Cerebellar cortex (tissue), 1 donor: ENCODE measurements at regions not wholly inside any gene's neighbourhood (a gene's known extent, or its start where the extent isn't known, plus 50 kb on each side); places are given as distances from the start of the nearest gene placed in this dataset.
A peak's percentile ranks its signal among the peaks of the same experiment; 100 is the strongest.

Experiments
- DNase-seq: peaks from one replicate; pipeline ENCODE4 v3.0.0-alpha.2; 2015; ENCODE audit warnings: low spot score

- no peak for DNase-seq
Observed at GRCh38 chrX:39639871-39640270, 457.9 kb downstream of the BCOR start.

DNA sequence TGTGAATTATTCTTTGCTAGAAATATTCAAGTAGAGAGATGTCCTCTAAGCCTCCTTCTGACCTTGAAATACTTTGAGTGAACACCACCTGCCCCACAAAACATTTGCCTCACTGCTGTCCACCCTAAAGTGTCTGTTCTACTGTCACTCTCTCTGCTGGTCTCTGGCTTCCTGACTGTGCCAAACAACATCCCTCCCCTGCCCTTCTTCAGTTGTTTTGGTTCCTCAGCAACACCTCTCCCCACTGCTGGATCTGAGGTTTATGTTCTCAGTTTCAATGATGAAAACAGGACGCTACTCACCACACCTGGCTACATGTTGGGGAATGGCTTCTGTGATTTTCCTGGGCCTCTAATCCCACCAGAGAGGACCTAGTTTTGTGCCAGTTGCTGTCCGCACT is 456.9 kb downstream of the BCOR start:
- no peak for DNase-seq

GRCh38 chrX:39642071-39642470 is 455.7 kb downstream of the BCOR start:
- DNase-seq: no peak

DNA sequence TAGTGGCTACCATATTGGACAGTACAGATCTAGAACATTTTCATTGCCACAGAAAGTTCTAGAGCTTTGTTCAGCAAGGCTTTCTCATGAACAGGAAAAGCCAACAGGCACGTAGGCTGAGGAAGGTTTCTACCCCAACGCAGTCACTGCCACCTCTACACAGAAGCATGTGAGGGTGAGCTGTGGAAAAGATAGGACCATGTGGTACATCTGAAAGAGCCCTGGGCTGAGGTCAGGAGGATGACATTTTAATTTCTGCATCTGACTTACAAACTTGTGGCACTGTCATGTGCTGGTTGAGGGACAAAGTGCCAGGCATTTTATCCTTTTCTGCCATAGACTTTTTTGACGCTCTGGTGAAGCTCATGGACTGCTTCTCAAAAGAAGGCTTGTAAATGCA is 454.2 kb downstream of the BCOR start:
- no peak for DNase-seq

DNA sequence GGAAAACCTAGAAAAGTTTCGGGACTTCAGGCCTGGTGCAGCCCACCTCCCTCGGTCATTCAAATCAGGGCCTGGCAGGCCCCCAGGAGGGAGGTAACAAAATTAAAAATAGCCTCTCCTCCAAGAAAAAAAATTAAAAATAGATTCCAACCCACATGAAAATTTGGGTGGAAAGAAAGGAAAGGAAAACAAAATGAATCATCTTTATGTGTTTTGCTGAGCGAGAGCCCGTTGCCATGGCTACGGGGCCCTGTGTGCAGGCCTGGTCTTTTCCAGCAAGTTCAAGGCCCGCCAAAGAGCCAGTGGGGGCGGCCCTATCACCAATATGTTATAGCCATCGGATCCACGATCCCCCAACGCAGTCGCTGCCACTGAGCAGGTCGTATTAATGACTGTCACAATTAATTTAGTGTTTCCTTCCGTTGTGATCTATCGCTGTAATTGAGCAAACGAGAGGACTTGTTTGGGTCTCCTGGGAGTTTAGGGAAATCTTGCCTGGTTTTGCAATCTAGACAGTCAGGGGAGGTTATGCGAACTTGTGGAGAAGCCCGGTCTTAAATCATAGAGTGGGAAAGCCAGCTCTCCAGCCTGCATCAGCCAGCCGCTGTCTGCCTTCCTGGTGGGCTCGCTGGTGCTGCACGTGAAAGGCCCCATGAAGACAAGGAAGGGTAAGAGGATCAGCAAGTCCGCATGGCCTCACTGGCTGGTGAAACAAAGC is 452.4 kb downstream of the BCOR start:
- no peak for DNase-seq

DNA sequence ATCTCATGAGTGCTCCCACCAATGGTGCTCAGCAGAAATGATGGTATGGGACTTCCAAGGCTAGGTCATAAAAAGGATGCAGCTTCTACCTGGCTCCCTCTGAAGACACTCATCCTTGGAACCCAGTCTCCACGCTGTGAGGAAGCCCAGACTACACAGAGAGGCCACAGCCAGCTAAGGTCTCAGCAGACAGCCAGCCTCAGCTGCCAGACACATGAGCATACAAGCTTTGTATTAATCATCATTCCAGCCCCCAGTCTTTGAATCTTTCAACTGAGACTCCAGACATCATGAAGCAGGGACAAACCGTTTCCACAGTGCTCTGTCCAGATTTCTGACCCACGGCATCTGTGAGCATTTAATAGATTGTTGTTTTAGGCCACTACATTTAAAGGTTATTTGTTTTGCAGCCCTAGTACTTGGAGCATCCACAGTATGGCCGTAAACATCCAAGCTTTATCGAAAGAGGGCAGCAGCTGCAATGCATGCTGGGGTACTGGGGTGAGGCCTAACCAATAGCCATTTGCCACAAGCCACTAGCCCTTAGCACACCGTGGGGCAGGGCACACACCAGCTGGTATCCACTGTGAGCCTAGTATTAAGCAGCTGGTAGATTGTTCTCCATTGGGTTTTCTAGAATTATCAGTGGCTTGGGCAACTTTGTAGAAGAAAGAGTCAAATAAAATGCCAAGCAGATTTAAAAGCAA is 449.1 kb downstream of the BCOR start:
- DNase-seq: no peak

- no peak for DNase-seq
Observed at GRCh38 chrX:39650768-39651347, 446.9 kb downstream of the BCOR start.

DNA sequence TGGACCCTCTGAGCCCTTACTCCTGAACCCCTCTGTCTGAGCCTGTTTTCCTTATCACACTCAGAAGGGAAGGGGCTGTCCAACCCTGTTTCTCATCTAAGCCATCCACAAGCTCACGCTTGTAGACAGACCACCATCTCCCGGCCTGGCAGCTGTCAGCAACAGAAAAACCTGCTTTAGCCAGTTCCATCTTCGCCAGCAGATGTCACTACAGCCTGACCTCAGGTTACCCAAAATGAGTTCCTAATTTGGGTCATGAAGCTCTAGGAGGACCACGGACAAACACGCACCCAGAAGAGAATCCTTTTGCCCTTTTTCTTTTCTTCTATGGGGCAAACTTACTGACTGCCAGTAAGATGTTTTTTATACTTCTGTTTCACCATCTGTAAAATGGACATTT is 445.4 kb downstream of the BCOR start:
- peak; percentile 12 for DNase-seq

DNA sequence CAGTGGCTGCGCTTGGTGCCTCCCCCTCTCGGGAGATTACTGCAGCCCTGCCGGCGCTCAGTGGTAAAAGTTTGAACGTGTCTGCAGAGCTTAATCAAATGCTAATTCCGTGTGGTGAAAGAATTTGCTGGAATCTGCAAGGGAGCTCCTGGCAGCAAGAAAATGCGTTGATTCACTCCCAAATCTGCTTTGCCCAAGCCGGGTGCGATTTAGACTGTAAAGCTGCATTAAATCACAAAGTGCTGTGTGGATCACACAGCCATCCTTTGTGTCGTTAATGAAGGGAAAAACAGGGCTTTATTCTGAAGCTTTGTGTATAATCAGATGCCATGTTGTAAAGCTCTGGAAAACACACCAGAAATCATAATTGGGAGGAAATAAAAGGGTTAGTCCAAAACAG is 444.1 kb downstream of the BCOR start:
- peak; percentile 0 for DNase-seq

DNA sequence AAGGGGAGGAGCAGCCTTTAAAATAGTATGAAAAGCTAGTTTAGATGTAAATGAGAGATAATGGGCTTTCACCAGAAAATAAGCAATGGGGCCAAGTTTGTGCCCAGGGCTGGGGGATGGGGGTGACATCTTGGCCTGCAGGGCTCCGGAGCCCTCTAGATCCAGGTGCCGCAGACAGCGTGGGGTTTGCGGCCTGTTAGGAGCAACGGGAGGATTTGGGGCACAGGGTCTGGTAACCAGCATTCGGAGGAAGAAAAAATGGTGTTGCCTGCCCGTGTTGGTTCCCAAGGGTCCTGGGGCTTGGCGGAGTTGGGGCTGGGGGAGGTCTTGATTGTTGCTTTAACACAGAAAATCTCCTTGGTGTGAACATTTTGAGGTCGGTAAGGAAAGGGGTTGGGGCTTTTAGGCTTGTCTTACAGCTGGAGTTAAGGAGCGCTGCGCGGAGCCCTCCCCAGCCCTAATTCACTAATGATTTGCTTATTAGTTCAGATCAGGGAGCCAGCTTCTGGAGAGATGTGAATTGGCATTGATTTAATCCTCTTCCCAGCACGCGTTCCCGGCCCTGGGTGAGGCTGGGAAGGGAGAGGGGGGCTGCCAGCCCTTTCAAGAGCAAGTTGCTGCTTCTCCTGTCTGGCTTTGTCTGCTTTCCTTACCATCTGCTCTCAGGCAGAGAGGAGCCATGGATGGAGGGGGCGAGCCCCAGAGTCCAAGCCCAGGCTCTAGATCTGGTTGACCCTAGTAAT is 443.4 kb downstream of the BCOR start:
- no peak for DNase-seq

DNA sequence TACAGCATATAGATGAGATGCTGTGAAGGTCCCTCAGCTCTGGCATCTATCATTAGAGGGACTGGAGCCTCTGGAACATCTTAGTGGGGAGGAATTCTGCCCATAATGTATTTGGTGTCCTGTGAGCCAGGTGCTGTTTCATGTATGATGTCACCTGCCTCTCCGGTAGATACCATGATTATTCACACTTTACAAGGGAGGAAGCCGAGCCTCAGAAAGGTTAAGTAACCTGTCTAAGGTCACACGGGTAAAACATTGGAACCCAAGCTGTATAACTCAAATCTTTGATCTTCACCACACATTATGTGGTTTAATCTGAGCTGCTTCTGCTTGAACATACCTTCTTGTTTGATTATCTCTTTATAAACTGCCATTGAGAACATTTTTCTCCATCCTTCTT is 442.8 kb downstream of the BCOR start:
- DNase-seq: no peak

GRCh38 chrX:39661116-39661907 is 436.4 kb downstream of the BCOR start:
- DNase-seq: no peak

DNA sequence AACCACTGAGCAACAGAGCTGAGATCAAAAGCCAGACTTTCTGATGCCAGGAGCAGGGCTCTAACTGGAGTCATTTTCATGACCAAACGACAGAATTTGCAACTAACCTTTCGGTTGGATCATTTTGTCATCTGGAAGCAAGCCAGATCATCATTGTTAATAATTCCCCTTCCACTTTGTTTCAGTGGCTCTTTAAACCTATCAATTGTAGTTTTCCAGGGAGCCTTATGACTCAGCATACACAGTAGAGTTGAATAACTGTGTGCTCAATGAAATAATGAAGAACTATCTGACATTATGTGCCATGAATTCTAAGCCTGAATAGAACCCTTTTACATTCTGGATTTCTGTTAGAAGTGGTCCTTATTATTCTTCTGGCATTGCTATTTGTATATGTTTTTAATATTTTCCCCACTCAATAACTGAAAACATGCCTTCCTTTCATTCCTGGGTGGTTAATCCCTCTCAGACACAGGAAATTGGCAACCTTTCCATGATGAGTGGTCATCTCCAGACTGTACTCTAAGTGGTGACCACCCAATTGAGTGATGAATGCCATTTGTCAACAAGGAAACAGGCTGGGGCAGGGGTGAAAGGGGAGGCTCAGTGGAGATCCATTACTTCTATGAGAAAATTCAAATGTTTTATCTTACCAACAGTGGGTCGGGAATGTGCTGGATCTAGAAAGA is 431.8 kb downstream of the BCOR start:
- no peak for DNase-seq

DNA sequence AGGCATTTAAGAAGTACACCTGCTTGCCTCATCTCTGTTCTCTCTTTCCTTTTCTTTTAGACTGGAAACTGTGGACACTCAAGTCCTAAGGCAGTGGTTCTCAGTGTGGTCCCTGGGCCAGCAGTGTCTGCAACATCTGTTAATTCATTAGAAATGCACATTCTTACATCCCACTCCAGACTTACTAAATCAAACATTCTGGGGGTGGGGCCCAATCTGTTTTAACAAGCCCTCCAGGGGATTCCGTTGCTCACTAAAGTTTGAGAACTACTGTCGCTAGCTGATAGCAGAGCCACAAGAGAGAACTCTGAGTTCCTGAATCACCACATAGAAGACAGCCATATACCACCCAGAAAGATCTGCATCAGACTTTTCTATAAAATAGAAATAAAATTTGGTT is 430.6 kb downstream of the BCOR start:
- no peak for DNase-seq

GRCh38 chrX:39667736-39668482 is 429.8 kb downstream of the BCOR start:
- no peak for DNase-seq

GRCh38 chrX:39669668-39670067 is 428.1 kb downstream of the BCOR start:
- DNase-seq: no peak

DNA sequence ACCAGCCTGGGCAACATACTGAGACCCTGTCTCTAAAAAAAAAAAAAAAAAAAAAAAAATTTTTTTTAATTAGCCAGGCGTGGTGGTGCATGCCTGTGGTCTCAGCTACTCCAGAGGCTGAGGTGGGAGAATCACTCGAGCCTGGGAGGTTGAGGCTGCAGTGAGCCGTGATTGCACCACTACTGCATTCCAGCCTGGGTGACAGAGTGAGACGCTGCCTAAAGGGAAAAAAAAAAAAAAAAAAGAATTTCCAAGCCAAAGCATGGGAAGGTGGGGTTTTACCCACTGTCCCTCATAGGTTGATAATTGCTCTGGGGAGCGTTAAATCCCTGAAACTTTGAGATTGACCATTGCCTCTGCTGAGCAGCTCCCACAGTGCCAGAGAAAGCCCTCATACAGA is 427.5 kb downstream of the BCOR start:
- no peak for DNase-seq

DNA sequence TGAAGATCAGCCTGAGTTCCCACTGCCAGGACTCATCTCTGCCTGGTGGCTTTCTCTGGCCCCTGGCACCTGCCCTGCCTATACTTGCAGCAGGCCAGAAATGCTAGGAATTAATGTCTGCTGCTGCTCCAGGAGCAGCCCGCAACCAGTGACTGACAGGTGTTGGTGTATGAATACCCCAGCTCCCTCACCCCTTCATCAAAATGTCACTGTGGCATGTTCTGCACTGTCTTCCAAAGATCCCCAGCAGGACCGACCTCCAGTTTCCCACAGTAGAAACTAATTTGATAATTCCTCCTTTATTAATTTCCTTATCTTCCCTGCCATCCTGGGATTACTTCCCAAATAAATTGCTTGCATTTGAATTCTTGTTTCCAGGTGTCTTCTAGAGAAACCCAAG is 425.4 kb downstream of the BCOR start:
- DNase-seq: no peak

DNA sequence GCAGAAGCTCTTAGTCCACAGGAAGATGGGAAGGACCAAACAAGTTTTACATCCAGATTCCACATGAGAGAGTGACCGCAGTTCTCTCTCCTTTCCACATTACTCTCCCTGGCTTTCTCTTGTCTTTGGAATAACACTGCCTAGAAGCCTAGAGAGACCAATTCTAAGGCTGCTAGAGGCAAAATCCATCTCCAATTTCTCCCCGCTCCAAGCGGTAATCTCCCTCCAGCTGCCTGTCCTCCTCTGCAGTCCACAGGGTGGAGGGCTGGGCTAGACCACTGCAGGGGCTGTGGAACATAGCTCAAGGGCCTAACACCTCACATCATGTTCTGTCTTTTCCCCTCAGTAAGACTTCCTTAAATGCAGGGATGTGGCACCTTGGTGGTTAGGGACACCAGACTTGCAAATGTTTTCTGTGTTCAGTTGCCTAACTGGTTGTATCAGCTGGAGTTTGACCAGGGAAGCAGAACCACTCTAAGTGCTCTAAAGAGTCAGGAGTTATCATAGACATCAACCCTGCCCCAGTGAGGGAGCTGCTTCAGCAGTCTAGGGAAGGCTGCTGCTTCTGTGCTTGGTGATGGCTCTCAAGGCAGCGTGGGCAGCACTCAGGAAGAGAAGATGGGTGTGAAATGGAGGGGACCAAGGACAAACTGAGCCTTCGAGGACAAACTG is 423.1 kb downstream of the BCOR start:
- DNase-seq: no peak

- no peak for DNase-seq
Observed at GRCh38 chrX:39675162-39675553, 422.6 kb downstream of the BCOR start.
